Neuron (in vitro differentiated cells): ENCODE measurements at regions not wholly inside any gene's neighbourhood (a gene's known extent, or its start where the extent isn't known, plus 50 kb on each side); places are given as distances from the start of the nearest gene placed in this dataset.

Source experiments
- H2AFZ ChIP-seq: one replicate; pipeline ENCODE4 v1.6.1; 2013; ENCODE audit warnings: low read depth, mild to moderate bottlenecking, inconsistent platforms, low read length, moderate library complexity
- H3K27me3 ChIP-seq: one replicate; pipeline ENCODE4 v1.6.1; 2013; ENCODE audit warnings: low read length; ENCODE audit not compliant: insufficient read depth
- H3K36me3 ChIP-seq: one replicate; pipeline ENCODE4 v1.6.1; 2013; ENCODE audit warnings: low read length; ENCODE audit not compliant: insufficient read depth
- H3K4me1 ChIP-seq: one replicate; pipeline ENCODE4 v1.6.1; 2013; ENCODE audit warnings: low read length; ENCODE audit not compliant: insufficient read depth
- H3K4me3 ChIP-seq: 2 replicates; pipeline ENCODE4 v1.5.1; 2013; ENCODE audit warnings: mild to moderate bottlenecking, low read length, moderate library complexity
- H3K9me3 ChIP-seq: one replicate; pipeline ENCODE4 v1.6.1; 2013; ENCODE audit warnings: low read length

DNA sequence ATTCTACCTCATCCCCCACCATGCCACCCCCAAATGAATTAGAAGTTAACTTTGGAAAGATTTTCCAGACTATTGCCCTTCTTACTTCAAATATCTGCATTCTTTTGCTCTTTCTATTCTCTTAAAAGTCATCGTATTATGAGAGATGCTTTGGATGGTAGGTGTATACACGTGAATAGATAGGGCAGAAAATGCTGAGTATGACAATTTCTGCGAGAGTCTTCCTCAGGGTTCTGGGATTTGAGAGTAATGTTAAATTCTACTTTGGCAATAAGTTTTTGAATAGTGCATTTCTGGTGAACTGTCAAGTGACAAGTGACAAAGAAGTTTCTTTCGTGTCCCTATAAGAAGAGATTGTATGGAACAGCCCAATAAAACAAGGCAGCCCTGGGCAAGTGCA lies 137.6 kb upstream of the DSEL start:
- Histone ChIP-seq H3K4me1 (peaks cover 13% of the 10 kb centered on the region), H3K4me3 (no peak overlapping the region), H3K36me3 (no peaks in the 10 kb centered on the region), H2AFZ (no peak overlapping the region), H3K9me3 (no peaks in the 10 kb centered on the region), H3K27me3 (no peaks in the 10 kb centered on the region)

DNA sequence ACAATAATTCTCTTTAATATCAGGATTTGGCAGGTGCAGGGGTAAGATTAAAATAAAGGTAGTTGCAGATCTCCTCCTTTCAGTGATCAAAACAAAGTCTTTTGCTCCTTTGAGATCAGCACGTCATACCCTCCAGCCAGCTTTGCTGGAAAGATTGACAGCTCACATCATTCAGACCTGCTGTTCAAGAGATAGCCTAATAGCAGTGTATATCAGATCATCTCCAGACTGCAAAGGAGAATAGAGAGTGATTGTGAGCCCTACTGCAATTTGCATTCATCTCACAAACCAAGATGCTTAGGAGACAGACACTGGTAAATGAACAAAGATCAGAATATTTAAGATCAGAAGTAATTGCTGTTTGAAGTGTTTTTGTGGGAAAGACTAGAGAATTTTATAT lies 135.8 kb upstream of the DSEL start:
- Histone ChIP-seq H3K9me3 (no peaks in the 10 kb centered on the region), H2AFZ (peak overlapping the region; percentile 2), H3K36me3 (no peaks in the 10 kb centered on the region), H3K4me1 (peaks cover 13% of the 10 kb centered on the region), H3K4me3 (no peak overlapping the region), H3K27me3 (no peaks in the 10 kb centered on the region)

DNA sequence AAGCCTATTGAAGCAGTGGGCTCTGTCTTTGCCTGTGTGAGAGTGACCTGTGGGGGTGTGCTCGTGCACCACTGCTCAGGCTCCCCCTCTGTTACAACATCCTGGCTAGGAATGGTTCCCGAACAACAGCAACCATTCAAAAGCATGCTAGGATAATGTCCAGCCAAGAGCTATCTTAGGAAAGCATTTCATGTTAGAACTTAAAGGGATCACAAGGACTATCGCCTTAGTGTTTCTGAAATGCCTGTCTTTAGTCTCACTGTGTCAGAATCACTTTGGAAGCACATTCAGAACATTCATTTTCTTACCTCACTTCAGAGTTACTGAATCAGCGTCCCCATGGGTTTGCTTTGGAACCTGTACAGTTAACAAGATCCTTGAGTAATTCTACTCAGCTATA lies 134.9 kb upstream of the DSEL start:
- H3K27me3 ChIP-seq, result no peaks in the 10 kb centered on the region
- H3K9me3 ChIP-seq, result no peaks in the 10 kb centered on the region
- peaks cover 13% of the 10 kb centered on the region for H3K4me1 ChIP-seq
- H3K4me3 ChIP-seq, result no peak overlapping the region
- no peaks in the 10 kb centered on the region for H3K36me3 ChIP-seq
- no peak overlapping the region for H2AFZ ChIP-seq

DNA sequence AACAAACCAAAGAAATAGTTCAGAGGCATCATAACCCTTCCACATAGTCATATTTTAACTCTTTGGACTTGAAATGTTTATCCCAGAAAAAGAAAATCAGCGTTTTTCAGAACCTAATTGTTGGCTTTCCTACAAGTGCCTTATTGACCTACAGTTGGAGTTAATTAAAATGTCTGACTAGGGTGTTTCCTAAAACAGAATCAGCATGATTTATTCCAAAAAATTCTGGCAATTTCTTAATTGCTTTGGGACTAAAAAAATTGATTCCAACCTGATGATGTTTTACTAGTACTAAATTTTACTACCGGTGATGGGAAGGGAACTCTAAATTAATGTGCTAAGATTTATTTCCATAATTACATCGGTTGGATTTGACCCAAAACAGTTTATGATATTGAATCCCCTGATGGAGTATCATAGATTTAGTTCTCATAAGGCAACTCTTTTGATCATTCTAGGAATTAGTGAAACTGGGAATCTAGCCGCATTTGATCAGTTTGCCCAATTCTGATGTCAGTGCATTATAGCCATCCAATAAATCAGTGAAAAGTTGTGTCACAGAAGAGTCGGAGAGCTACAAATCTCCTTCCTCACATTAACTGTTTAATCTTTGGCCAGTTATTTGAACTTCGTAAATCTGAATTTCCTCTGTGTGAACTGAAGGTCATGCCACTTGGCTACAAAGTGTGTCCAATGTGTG lies 134.3 kb upstream of the DSEL start:
- Histone ChIP-seq H3K36me3 (no peaks in the 10 kb centered on the region), H3K9me3 (peaks cover 2% of the 10 kb centered on the region), H3K4me3 (no peak overlapping the region), H2AFZ (no peak overlapping the region), H3K4me1 (peaks cover 13% of the 10 kb centered on the region), H3K27me3 (no peaks in the 10 kb centered on the region)

DNA sequence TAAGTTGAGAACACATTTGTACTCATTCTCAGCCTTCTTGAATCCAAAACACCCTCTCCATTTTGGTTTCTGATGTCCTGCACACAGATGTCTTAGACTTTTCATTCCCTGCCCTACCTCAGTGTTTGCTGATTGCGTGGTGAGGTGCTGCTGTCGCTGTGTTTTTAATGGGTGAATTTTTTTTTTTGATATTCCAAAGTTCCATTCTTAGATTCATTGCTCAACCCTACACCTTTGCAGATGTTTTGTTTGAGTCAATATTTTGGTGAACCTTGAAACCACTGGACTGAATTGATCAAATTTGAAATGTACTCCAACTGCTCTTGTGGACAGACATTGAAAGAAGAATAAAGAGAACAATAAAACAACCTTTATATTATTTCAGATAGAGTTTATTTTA lies 130.4 kb upstream of the DSEL start:
- Histone ChIP-seq H3K9me3 (peaks cover 3% of the 10 kb centered on the region), H3K4me3 (no peak overlapping the region), H3K27me3 (no peaks in the 10 kb centered on the region), H3K4me1 (peaks cover 2% of the 10 kb centered on the region), H3K36me3 (no peaks in the 10 kb centered on the region), H2AFZ (no peak overlapping the region)

DNA sequence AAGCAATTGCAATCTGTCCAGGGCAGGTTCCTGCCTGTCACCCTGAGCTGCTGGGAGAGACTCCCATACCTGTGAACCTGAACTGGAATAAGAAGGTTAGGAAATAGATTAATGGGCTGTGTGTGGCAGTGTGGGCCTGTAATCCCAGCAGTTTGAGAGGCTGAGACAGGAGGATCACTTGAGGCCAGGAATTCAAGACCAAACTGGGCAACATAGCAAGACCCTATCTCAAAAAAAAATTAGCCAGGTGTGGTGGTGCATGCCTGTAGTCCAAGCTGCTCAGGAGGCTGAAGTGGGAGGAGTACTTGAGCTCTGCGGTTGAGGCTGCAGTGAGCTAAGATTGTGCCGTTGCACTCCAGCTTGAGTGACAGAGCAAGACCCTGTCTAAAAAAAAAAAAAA lies 127.7 kb upstream of the DSEL start:
- Histone ChIP-seq H3K4me3 (no peak overlapping the region), H3K27me3 (no peaks in the 10 kb centered on the region), H3K9me3 (peaks cover 3% of the 10 kb centered on the region), H2AFZ (no peak overlapping the region), H3K4me1 (no peaks in the 10 kb centered on the region), H3K36me3 (no peaks in the 10 kb centered on the region)

DNA sequence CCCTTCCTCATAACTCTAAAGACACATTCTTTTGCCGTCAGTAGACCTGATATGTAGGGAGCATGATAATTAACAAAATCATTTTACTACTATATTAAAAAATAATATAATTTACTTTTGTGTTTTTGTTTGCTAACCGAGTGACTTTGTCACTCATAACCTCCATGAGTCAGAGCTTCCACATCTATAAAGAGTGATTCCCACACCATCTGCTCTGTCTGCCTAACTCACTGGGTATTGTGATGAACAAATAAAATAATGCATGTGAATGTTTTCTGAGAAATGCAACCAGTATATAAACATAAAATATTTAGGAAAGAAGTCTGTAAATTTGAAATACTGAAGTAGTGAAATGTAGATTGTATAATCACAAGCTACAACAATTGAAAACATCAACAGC lies 123.4 kb upstream of the DSEL start:
- Histone ChIP-seq H3K4me3 (no peak overlapping the region), H3K27me3 (no peaks in the 10 kb centered on the region), H3K36me3 (no peaks in the 10 kb centered on the region), H3K9me3 (no peaks in the 10 kb centered on the region), H2AFZ (no peak overlapping the region), H3K4me1 (peaks cover 3% of the 10 kb centered on the region)

DNA sequence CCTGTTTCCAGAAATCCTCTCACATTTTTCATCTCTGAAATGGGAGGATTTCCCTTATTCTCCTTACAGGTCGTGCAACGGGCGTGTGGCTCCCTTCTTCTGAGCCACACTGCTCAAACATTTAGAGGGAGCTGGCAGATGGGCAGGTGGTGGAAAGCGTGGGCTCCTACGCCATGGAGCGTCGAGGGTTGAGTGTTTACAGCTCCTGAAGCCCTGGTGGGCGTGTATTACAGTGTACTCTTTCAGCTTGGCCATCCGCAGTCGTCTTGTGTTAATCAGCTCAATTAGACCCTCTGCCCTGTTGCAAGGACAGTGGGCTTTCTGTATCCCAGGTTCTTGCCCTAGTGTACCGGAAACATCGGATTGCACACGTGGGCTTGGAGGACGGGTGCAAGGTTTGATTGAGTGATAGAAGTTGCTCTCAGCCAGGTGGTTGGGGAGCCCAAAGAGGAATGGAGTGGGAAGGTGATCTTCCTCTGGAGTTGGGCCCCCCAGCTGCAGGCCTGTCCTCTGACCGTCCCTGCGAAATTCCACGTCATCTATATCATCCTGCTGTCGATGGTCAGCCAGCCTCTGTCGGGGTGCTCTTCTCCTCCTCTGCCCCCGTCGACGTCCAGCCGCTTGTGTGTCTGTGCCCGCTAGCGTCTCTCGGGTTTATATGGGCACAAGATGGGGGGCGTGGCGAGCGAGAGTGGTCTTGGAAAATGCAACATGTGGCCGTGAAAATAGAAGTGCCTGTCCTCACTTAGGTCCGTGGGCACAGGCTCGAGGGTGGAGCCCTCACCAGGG lies 120.3 kb upstream of the DSEL start:
- H3K36me3 ChIP-seq, result no peaks in the 10 kb centered on the region
- H3K9me3 ChIP-seq, result no peaks in the 10 kb centered on the region
- H3K27me3 ChIP-seq, result no peaks in the 10 kb centered on the region
- H2AFZ ChIP-seq, result no peak overlapping the region
- H3K4me1 ChIP-seq, result peaks cover 18% of the 10 kb centered on the region
- no peak overlapping the region for H3K4me3 ChIP-seq

DNA sequence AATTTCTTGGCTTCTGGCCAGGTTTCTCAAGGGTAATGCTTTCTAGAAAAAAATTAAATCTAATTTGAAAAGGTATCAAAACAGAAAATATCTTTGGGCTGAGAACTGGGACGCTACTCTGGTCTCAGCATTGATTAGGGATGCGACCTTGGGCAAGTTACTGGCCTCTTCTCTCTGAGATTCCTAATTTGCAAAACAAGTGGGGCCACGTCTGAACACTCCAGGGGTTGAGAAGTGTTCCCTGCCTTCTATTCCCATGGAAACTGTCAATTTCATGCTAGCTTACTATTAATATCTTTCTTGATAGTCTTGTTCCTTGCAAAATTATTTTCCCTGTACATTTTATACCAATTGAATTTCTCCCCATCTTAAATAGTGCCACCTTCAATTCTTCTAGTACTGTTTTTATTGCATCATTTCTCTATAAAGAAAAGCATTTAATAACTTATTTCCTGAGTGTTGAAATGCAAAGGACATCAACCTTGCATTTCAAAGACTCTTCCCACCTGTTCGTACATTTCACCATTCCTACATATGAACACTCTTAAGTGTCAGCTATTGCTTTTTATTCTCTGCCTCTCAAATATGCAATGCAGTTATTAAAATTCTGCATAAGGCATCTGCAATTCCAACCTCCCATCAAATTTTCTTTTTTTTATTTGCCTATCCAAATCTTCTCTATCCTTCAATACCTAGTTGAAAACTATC lies 118.3 kb upstream of the DSEL start:
- H3K27me3 ChIP-seq, result no peaks in the 10 kb centered on the region
- no peak overlapping the region for H3K4me3 ChIP-seq
- peaks cover 18% of the 10 kb centered on the region for H3K4me1 ChIP-seq
- no peaks in the 10 kb centered on the region for H3K36me3 ChIP-seq
- H3K9me3 ChIP-seq, result no peaks in the 10 kb centered on the region
- H2AFZ ChIP-seq, result peak overlapping the region; percentile 17

DNA sequence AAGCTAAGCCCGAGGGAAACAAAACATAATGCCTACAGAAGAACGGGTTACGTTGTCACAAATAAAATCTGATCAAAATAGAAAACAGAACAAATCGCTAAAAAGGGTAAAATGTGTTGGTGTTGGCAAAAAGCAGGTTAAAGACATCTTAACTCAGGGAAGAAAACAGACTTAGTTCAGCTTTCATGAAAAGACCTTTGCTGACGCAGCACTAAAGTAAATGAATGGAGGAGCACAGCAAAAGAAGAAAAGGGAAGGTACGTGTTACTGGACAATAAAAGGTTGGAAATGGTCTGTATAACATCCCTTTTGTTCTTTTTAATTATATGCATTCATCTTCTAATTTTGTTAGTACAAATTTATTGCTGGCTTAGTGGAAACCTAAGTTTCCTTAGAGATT lies 117.4 kb upstream of the DSEL start:
- Histone ChIP-seq H3K9me3 (no peaks in the 10 kb centered on the region), H3K27me3 (no peaks in the 10 kb centered on the region), H3K4me3 (no peak overlapping the region), H3K36me3 (no peaks in the 10 kb centered on the region), H3K4me1 (peaks cover 18% of the 10 kb centered on the region), H2AFZ (peak overlapping the region; percentile 48)

DNA sequence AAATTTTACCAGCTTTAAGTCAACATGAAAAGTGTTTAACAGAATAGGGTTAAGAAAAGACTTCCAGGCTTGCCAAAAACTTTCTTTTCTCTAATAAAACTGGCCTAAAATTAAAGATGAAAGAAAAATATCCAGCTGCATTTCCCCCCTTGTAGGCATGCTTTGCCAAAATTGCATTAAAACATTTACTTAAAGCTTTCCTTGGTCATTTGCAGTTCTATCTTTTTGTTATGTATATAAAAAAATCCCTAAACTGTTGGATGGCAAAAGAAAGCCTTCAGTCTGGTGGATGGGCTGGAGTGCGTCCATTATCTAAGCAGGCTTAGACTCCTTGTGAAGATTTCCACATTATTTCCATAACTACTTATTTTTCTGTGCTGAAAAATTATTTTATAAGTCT lies 105.4 kb upstream of the DSEL start:
- Histone ChIP-seq H3K9me3 (no peaks in the 10 kb centered on the region), H3K36me3 (no peaks in the 10 kb centered on the region), H3K27me3 (no peaks in the 10 kb centered on the region), H3K4me1 (no peaks in the 10 kb centered on the region), H2AFZ (peak overlapping the region; percentile 30), H3K4me3 (no peak overlapping the region)

DNA sequence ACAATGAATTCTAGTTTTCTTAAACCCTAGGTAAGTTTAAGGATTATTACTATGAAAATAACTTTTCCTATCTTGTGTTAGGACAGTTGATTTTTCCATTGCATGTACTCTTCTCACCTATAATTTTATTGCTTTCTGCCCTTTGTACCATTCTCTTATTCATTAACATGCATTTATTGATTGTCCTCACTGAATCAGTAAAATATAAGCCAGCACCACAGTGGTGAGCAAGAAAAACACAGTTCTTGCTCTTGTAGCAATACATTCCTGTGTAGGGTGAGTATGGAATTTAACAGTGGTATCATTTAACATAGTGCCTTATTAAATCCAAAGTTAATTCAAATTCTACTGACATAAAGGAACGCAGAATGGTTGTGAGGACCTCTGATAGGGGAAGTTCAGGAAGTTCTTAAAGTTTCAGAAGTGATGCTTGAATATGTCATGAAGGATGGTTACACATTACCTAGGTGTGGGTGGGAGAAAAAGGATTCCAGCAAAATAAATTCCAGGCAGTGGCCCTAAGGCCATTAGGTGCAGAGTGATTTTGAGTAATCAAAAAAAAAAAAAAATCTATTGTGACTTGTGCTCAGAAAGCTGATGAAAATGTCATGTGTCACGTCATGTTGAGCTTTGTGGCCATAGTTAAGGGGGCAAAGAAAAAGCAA lies 104.7 kb upstream of the DSEL start:
- H2AFZ ChIP-seq, result no peak overlapping the region
- H3K36me3 ChIP-seq, result no peaks in the 10 kb centered on the region
- no peaks in the 10 kb centered on the region for H3K9me3 ChIP-seq
- no peaks in the 10 kb centered on the region for H3K27me3 ChIP-seq
- no peak overlapping the region for H3K4me3 ChIP-seq
- H3K4me1 ChIP-seq, result no peaks in the 10 kb centered on the region

DNA sequence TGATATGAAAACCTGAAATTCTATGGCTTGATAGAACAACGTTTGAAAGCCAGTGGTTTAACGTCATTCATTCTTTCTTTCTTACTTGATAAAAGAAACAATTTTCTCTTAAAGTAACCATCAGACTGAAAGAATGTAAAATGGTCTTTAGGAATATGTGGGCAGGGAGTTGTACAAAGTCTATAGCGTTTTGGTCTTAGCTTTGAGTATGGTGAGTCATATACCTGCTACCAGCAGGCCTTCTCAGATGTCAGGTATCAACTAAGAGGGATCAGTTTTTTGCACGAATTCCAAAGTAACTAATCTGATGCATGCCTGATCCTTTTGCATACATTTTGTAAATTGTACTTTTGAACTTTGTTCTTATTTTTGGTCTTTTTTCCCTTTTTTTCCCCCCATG lies 101.5 kb upstream of the DSEL start:
- Histone ChIP-seq H3K36me3 (no peaks in the 10 kb centered on the region), H3K27me3 (no peaks in the 10 kb centered on the region), H2AFZ (no peak overlapping the region), H3K9me3 (no peaks in the 10 kb centered on the region), H3K4me3 (no peak overlapping the region), H3K4me1 (no peaks in the 10 kb centered on the region)
